GM21360 (cell line): ENCODE measurements at regions not wholly inside any gene's neighbourhood (a gene's known extent, or its start where the extent isn't known, plus 50 kb on each side); places are given as distances from the start of the nearest gene placed in this dataset.

ENCODE experiments used
- ATAC-seq: cut with Tn5 transposase; IDR thresholded peaks from one replicate; pipeline ENCODE4 v1.9.1; 2021; ENCODE audit warnings: mild to moderate bottlenecking, moderate library complexity; ENCODE audit not compliant: unreplicated experiment

DNA sequence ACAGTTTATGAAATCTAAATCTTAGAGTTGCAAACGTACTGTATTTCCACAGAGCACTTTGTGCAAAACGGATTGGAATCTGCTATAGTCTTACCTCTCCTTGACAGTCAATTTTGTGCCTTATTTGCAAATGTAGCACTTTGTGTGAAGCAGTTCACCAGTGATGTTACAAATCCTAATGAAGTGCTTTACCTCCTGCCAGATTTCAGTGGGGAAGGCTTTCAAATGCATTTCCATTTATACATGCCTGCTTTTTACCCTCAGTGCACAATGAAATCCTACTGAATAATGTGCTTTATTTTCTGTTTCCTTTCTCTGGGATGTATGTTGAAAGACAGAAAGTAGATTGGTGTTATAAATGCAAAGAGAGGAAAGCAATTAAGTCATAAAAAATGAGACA is 2141.6 kb upstream of the C9orf72 start:
- no peak for ATAC-seq

DNA sequence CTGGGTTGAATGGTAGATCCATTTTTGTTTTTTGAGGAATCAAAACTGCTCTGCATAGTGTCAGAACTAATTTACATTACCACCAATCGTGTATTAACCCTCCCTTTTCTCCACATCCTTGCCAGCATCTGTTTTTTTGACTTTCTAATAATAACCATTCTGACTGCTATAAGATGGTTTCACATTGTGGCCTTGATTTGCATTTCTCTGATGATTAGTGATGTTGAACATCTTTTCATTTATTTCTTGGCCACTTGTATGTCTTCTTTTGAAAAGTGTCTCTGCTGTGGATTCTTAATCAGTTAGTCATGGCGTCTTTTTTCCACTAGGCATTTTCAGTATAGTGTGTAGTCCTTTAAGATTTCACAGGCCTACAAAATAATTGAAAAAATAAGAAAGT is 2144.3 kb upstream of the C9orf72 start:
- ATAC-seq = no peak

DNA sequence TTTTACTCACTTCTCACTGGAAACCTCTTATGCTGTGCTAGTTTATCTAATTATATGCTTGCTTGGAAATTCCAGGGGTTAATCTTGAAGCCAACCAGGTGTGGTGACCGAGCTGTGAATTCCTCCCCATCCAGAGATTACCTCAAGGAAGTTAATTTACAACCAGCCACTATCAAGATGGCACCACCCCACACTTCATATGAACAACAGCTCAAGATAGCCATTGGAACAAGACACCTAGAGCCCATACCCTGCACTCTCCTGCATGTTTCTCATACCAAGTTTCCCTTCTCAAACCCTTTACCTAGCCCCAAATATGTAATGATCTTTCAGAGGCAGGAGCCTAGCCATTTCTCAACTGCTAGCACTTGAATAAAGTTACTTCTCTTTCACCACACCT is 2156.9 kb upstream of the C9orf72 start:
- ATAC-seq = no peak

DNA sequence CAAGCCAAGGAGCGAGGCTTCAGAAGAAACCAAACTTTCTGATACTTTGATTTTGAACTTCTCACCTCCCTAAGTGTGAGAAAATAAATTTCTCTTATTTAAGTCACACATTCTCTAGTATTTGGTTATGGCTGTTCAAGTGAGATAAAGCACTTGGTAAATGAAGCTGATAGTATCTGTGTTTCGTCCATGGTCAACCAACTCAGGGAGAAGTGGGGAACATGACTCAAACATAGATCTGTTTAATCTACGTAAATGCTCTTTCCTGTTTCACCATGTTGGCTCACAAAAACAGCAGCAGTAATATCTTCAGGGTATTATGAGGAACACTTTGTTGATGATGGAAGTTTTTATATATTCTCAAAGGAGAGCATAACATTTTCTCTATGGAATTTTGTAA is 2167.2 kb upstream of the C9orf72 start:
- no peak for ATAC-seq

DNA sequence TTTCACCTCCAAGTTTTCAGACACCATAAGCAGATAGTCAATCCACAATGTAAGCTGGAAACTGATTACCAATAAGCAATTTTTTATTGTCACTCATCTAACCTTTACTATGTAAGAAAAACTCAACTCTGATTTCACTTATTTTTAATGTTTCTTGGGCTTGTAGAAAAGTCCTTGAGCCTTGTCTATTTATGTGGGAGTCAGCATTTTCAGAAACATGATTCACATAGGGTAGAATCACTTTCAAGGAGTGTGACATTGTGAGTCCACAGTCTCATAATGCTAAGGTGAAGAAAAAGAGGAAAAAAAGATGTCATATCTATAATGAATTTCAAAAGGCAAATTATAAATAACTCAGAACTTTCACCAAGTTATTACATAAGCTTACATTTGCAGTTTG is 2167.9 kb upstream of the C9orf72 start:
- no peak for ATAC-seq

DNA sequence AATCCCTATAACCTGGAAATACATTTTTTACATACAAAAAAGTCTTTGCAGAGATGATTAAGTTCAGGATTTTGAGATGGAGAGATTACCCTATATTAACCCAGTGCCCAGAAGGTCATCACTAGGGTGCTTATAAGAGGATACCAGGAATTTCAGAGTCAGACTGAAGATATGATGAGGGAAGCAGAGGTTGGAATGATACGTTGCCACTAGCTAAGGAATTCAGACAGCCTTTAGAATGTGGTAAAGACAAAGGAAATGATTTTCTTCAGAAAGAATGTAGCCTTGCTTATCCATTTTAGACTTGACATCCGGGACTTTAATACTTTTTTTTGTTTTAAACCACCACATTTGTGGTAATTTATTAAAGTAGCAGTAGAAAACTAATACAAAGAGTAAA is 2176.8 kb upstream of the C9orf72 start:
- ATAC-seq = no peak

DNA sequence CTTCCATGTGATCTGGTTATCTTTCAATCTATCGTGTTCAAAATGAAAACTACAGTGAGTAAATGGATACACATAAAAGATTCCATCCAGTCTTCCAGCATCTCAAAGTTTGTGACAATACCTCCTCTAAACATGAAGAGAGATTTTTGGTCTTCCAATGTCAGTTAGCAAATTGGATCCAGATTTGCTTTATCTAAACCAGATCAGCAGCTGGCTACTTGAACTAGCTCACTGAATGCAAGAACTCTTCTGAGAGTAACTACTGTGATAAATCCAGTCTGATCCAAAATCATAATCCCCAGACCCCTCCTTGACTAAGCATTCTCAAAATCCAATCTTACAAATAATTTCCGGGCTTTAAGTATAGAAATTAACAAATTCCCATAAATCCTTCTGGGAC is 2177.9 kb upstream of the C9orf72 start:
- no peak for ATAC-seq

DNA sequence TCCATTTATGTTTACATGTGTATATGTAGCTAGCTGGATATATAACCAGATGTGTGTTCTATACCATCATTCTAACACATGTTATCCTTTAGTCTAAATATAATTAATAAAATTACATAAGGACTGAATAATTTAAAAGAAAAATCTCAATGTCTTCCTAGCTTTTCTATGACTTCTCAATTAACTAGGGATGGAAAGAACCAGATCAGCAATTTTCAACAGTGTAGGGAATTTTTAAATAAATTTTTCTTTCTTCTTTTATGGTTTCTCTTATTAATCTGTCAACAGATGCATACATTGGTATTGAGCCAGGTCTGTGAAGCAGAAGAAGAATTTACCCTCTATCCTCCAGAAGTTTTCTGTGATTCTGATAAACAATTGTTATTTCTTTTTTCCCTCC is 2180.4 kb upstream of the C9orf72 start:
- no peak for ATAC-seq

DNA sequence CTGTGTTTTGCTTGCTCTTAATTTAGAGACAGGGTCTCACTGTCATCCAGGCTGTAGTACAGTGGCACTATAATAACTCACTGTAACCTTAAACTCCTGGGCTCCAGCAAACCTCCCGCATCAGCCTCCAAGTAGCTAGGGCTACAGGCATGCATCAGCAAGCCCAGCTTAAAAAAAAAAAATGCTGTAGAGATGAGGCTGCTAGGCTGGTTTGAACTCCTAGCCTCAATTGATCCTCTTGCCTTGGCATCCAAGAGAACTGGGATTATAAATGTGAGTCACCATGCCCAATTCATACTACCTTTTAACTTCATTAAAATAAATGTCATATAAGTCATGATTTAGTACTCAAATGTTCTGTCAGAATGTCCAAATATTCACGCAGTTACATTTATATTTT is 2195.7 kb upstream of the C9orf72 start:
- no peak for ATAC-seq

DNA sequence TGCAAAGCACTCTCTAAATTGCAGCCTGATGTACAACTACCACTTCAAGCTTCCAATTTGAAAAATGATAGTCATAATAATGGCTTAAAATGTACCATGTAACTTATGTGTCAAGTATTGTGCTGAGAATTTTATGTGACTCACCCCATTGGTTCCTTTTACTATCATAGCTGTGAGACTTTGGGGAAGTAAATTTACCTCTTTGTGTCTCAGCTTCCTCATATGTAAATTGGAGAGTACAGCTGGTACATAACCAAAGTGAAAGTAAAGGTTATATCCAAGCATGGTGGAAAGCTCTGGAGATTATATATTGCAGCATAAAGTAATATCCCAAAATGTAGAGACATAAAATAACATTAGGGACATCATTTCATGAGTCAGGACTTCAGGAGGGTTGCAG is 2200.4 kb upstream of the C9orf72 start:
- ATAC-seq = no peak

DNA sequence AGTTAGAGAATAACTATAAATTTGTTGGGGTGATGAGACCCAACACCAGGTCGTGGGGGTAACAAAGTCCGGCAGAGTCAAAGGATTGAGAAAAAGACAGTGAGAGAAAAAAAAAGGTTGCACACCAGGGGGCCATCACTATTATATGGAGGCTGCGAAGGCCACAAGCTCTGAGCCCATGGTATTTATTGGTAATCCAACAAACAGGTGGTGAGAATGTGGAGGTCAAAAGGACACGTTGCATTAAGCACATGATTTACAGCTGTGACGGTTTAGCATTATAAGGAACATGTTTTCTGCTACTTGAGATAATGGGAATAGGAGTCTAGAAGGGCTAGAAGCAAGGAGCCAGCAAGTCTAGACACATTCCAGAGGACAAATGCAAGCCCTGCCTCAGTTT is 2202.2 kb upstream of the C9orf72 start:
- ATAC-seq = no peak

DNA sequence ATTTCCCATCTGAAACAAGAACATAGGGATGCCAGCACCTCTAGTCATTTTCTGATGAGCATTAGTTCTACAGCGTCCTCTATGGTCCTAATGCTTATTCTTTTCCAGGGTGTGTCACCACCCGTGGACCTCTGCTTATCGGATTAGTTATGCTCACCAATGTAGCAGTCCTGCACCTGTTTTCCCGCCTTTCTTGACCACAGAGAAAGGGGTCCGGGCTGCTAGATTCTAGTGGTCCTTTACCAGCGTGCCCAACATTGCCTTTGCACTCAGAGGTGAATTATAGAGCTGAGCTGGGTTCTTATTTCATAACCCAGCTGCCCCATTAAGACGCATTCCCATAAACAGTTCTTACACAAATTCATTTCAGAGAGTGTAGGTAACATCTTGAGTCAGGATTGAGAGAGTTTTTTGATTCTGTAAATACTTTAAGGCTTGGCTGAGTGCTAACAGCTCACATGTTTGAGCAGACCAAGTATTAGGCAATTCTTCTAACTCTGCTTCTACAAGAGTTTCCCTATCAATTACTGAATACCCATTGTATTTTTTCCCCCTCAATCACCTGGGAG is 2205.1 kb upstream of the C9orf72 start:
- ATAC-seq = no peak

DNA sequence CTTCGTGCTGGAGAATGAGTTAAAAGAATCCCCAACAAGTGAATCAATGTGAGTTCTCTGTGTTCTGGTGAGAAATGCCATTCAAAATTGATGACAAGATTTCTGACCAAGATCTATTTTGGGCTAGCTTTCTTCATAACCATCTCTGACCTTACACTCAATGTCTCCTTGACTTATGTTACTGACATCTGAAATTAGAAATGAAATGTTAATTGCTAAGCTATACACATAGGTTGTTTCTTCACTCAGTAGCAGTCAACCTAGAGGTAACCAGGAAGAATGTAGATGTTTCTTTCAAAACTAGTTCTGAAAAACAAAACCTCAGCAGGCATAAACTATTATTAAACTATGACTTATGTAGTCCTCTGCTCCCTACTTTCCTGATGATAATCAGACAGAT is 2220.7 kb upstream of the C9orf72 start:
- ATAC-seq = no peak

DNA sequence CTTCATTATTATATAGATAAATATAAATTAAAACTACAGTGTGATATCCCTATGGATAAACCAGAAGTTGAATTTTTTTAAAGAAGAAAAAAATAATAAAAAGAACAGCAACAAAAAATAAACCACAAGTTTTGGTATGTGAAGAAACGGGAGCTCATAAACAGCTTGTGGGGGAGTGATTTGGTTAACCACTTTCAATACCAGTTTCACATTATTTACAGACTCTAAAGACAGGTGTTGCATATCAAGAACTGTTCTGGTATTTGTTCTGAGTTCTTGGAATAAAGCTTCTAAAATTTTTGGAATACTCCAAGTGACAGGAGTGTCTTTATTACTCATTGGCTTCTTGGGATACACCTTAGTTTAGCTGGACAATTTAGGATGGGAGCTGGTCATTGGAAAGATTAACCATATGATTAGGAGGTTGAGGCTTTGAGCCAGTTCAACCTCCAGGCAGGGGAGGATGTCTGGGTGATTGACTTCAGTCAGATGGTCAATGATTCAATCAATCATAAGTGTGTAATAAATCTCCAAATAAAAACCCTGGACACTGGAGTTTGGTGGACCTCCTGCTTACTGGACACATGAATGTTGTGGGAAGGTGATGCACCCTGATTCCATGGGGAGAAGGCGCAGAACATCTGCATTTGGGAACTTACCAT is 2223.1 kb upstream of the C9orf72 start:
- ATAC-seq = peak; percentile 70

DNA sequence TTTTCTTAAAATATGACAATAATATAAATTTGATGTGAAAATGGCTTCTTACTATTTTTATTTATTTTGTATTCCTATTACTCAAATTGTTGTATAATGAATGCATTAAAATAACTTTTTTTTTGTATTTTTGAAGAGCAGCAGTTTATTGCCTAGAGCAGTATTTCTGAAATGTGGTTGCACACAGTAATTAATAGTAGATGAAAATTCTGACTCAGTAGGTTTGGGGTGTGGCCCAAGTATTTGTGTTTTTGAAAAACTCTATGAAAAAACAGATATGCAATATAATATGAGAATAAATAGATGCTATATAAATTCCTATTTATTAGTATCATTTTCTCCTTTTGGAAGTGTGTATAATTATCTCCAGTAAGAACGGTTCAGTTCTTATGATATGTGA is 2225.3 kb upstream of the C9orf72 start:
- no peak for ATAC-seq

DNA sequence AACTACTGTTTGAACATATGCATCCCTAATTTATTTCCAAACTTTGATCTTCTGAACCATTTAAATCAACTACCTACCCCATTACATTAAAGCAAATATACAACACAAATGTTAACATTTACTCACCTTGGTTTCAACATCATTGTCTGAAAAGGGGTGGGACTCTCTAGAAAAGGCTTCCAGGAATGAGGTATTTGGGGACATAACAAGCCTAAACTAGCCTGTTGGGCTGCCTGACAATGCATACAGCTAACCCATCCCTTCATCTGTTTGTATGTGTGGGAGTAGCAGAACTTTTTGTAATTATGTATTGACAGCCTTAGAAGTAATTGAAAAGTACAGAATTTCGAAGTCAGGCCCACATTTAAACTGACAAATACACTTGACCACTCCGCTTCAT is 2225.9 kb upstream of the C9orf72 start:
- ATAC-seq = no peak

DNA sequence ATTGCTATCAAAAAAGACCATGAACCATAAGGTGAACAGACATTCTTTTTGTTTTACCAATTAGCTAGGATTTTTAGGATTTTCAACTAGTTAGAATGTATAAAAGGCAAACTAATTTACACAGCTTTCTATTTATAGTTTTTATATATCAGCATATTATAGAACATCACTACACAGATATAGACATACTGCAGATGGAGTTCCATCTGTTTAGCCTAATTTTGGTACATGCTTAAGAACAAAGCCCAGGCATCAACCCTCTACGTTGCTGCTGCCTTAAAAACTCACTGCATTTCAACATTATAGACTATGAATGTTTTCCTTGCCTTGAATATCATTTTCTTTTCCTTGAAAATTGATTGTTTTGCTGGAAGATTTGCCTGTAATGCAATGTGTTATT is 2227.5 kb upstream of the C9orf72 start:
- no peak for ATAC-seq

DNA sequence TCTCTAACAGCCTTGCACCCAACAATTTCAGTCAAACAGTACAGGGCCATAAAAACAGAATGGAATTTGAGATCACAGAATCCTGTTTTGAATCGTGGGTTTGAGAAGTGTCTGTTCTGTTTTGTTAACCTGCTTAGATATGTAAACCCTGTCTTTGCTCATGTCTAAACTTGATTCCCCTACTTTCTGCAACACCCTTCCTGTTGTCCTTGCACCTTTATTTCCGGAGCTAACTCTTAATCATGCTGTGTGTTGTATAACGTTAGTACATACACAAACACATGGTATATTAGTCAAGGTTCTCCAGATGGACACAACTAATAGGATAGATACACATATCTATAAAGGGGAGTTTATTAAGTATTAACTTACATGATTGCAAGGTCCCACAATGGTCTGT is 2229.2 kb upstream of the C9orf72 start:
- no peak for ATAC-seq

DNA sequence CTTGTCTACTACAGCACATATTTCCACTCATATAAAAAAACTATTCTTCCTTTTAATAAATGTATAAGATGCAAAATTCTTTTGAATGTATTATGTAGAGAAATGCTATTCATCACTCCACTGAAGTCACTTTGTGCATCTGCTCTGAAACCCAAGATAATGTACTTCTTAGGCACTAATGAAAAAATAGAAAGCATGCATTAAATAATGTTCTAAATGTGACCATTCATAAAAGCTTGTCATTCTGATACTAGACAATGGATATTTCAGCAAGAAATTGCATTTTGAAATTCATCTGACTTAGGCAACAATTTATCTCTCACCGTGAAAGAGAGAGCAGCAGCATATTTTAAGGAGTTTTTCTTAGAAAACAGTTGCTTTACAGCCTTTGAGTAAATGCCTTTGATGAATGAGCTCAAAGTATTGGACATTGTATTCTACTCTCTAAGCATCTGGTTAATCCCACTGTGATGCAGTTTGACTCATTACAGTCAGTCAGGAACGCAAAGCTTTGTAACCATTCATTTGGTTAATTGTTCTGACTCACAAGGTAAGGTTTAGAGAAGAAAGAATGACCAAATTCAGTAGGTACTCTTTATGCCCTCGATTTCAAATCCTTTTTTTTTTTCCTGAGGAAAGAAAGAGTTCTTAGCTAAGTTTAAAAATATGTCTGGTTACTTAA is 2233.8 kb upstream of the C9orf72 start:
- ATAC-seq = no peak

DNA sequence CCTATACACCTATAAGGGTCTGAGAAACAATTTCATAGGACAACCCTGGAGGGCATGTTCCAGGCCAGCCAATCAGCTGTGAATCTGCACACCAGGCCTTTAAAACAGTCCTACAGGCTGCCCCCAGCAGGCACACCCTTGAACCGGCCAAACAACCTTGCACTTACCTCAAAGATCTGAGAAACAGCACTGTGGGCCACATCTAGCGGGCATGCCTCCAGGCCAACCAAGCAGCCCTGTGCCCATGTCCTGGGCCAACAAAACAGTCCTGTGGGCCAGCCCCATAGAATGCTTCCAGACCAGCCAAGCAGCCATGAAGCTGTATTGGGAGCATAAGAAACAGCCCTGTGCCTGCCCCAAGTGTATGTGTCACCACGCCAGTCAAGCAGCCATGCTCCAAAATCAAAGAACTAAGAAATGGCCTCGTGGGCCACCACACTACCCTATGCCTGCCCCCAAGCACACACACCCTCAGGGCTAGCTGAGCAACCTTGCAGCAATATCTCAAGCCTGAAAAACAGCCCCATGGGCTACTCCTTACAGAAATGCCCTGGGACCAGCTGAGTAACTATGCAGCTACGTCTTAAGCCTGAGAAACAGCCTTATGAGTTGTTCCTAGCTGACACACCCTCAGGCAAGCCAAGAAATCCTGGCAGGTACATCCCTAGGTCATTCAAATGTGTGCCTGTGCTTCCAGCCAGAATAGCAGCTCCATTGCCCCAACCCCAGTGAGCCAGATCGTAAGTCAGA is 2243.8 kb upstream of the C9orf72 start:
- no peak for ATAC-seq

DNA sequence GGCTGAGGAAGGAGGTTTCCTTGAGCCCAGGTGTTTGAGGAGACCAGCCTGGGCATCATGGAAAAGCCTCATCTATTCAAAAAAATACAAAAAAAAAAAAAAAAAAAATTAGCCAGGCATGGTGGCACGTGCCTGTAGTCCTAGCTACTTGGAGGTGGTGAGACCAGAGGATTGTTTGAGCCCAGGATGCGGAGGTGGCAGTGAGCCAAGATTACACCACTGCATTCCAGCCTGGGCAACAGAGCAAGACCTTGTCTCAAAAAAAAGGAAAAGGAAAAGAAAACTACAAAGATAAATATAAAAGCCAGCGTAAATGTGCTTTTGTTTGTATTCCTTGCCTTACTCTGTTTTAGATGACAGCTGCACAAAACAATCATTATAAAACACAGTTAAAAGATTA is 2249.2 kb upstream of the C9orf72 start:
- no peak for ATAC-seq

DNA sequence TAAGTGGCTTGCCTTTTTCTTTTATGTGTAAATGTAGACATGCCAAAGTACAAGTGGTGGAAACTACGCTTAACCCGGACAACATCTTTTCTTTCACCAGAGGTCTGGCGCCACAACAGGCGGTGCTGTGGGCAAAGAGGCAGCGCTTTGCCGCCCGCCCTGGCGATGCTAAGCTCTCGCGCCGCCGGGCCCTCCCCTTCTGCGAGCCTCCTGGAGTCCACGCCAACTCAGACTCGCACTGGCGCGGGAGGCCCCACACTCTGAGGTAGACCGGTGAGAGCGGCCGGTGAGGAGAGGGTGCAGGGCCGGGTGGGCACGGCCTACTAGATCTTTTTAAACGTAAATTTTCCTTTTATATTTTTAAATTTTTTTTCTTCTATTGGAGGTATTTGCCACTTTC is 2253.1 kb upstream of the C9orf72 start:
- ATAC-seq = no peak
